ENCODE measurements at regions not wholly inside any gene's neighbourhood (a gene's known extent, or its start where the extent isn't known, plus 50 kb on each side); places are given as distances from the start of the nearest gene placed in this dataset.

- Histone ChIP-seq H3K36me3 (ENCODE audit: control insufficient read depth in 3 of 3, insufficient read depth in 3 of 3, low read length in 3 of 3) (no peaks in the 10 kb centered on the region), H3K4me3 (ENCODE audit: low read length in 3 of 3) (no peak overlapping the region), H3K9me3 (ENCODE audit: control insufficient read depth in 3 of 3, low read length in 3 of 3) (peaks cover 0 to 3% (median 3%) of the 10 kb centered on the region in 3 donors), H3K27me3 (ENCODE audit: control insufficient read depth in 3 of 3, insufficient read depth in 3 of 3, low read length in 3 of 3) (no peaks in the 10 kb centered on the region), H3K4me1 (ENCODE audit: control insufficient read depth in 3 of 3, insufficient read depth in 3 of 3, low read length in 3 of 3) (no peaks in the 10 kb centered on the region), H3K27ac (ENCODE audit: low read depth, low read length) (no peak overlapping the region), H3K9ac (ENCODE audit: low read depth in 1 of 3, low read length in 3 of 3) (no peak overlapping the region)
Observed at GRCh38 chr4:146124023-146124680, 51.4 kb upstream of the LSM6 start.

GRCh38 chr4:146123231-146123630, 52.3 kb upstream of the LSM6 start:
- Histone ChIP-seq H3K27me3 (ENCODE audit: control insufficient read depth in 3 of 3, insufficient read depth in 3 of 3, low read length in 3 of 3) (no peaks in the 10 kb centered on the region), H3K4me1 (ENCODE audit: control insufficient read depth in 3 of 3, insufficient read depth in 3 of 3, low read length in 3 of 3) (no peaks in the 10 kb centered on the region), H3K9me3 (ENCODE audit: control insufficient read depth in 3 of 3, low read length in 3 of 3) (peaks cover 0 to 3% (median 3%) of the 10 kb centered on the region in 3 donors), H3K9ac (ENCODE audit: low read depth in 1 of 3, low read length in 3 of 3) (no peak overlapping the region), H3K4me3 (ENCODE audit: low read length in 3 of 3) (no peak overlapping the region), H3K36me3 (ENCODE audit: control insufficient read depth in 3 of 3, insufficient read depth in 3 of 3, low read length in 3 of 3) (no peaks in the 10 kb centered on the region), H3K27ac (ENCODE audit: low read depth, low read length) (no peak overlapping the region)

- Histone ChIP-seq H3K4me1 (ENCODE audit: control insufficient read depth in 3 of 3, insufficient read depth in 3 of 3, low read length in 3 of 3) (no peaks in the 10 kb centered on the region), H3K27me3 (ENCODE audit: control insufficient read depth in 3 of 3, insufficient read depth in 3 of 3, low read length in 3 of 3) (no peaks in the 10 kb centered on the region), H3K9me3 (ENCODE audit: control insufficient read depth in 3 of 3, low read length in 3 of 3) (peaks cover 0 to 3% (median 3%) of the 10 kb centered on the region in 3 donors), H3K36me3 (ENCODE audit: control insufficient read depth in 3 of 3, insufficient read depth in 3 of 3, low read length in 3 of 3) (no peaks in the 10 kb centered on the region), H3K4me3 (ENCODE audit: low read length in 3 of 3) (no peak overlapping the region), H3K9ac (ENCODE audit: low read depth in 1 of 3, low read length in 3 of 3) (no peak overlapping the region), H3K27ac (ENCODE audit: low read depth, low read length) (no peak overlapping the region)
Observed at GRCh38 chr4:146122398-146122797, 53.1 kb upstream of the LSM6 start.

- no peak overlapping the region for H3K4me3 ChIP-seq (ENCODE audit: low read length in 3 of 3)
- no peak overlapping the region for H3K9ac ChIP-seq (ENCODE audit: low read depth in 1 of 3, low read length in 3 of 3)
- H3K27me3 ChIP-seq (ENCODE audit: control insufficient read depth in 3 of 3, insufficient read depth in 3 of 3, low read length in 3 of 3) = no peaks in the 10 kb centered on the region
- H3K27ac ChIP-seq (ENCODE audit: low read depth, low read length) = no peak overlapping the region
- H3K9me3 ChIP-seq (ENCODE audit: control insufficient read depth in 3 of 3, low read length in 3 of 3) = peaks cover 0 to 3% (median 3%) of the 10 kb centered on the region in 3 donors
- H3K4me1 ChIP-seq (ENCODE audit: control insufficient read depth in 3 of 3, insufficient read depth in 3 of 3, low read length in 3 of 3) = no peaks in the 10 kb centered on the region
- no peaks in the 10 kb centered on the region for H3K36me3 ChIP-seq (ENCODE audit: control insufficient read depth in 3 of 3, insufficient read depth in 3 of 3, low read length in 3 of 3)
Observed at GRCh38 chr4:146121757-146122156, 53.8 kb upstream of the LSM6 start.

- no peaks in the 10 kb centered on the region for H3K27me3 ChIP-seq (ENCODE audit: control insufficient read depth in 3 of 3, insufficient read depth in 3 of 3, low read length in 3 of 3)
- no peaks in the 10 kb centered on the region for H3K4me1 ChIP-seq (ENCODE audit: control insufficient read depth in 3 of 3, insufficient read depth in 3 of 3, low read length in 3 of 3)
- no peaks in the 10 kb centered on the region for H3K36me3 ChIP-seq (ENCODE audit: control insufficient read depth in 3 of 3, insufficient read depth in 3 of 3, low read length in 3 of 3)
- no peaks in the 10 kb centered on the region for H3K9me3 ChIP-seq (ENCODE audit: control insufficient read depth in 3 of 3, low read length in 3 of 3)
- no peak overlapping the region for H3K27ac ChIP-seq (ENCODE audit: low read depth, low read length)
- H3K4me3 ChIP-seq (ENCODE audit: low read length in 3 of 3) = no peak overlapping the region
- no peak overlapping the region for H3K9ac ChIP-seq (ENCODE audit: low read depth in 1 of 3, low read length in 3 of 3)
Observed at GRCh38 chr4:146119845-146120404, 55.6 kb upstream of the LSM6 start.

- Histone ChIP-seq H3K9ac (ENCODE audit: low read depth in 1 of 3, low read length in 3 of 3) (no peak overlapping the region), H3K9me3 (ENCODE audit: control insufficient read depth in 3 of 3, low read length in 3 of 3) (no peaks in the 10 kb centered on the region), H3K4me3 (ENCODE audit: low read length in 3 of 3) (no peak overlapping the region), H3K4me1 (ENCODE audit: control insufficient read depth in 3 of 3, insufficient read depth in 3 of 3, low read length in 3 of 3) (no peaks in the 10 kb centered on the region), H3K27ac (ENCODE audit: low read depth, low read length) (no peak overlapping the region), H3K27me3 (ENCODE audit: control insufficient read depth in 3 of 3, insufficient read depth in 3 of 3, low read length in 3 of 3) (peaks cover 0 to 4% (median 0%) of the 10 kb centered on the region in 3 donors), H3K36me3 (ENCODE audit: control insufficient read depth in 3 of 3, insufficient read depth in 3 of 3, low read length in 3 of 3) (no peaks in the 10 kb centered on the region)
Observed at GRCh38 chr4:146114066-146114465, 61.5 kb upstream of the LSM6 start.

- Histone ChIP-seq H3K9me3 (ENCODE audit: control insufficient read depth in 3 of 3, low read length in 3 of 3) (no peaks in the 10 kb centered on the region), H3K27ac (ENCODE audit: low read depth, low read length) (no peak overlapping the region), H3K27me3 (ENCODE audit: control insufficient read depth in 3 of 3, insufficient read depth in 3 of 3, low read length in 3 of 3) (peaks cover 0 to 4% (median 0%) of the 10 kb centered on the region in 3 donors), H3K4me1 (ENCODE audit: control insufficient read depth in 3 of 3, insufficient read depth in 3 of 3, low read length in 3 of 3) (no peaks in the 10 kb centered on the region), H3K4me3 (ENCODE audit: low read length in 3 of 3) (no peak overlapping the region), H3K36me3 (ENCODE audit: control insufficient read depth in 3 of 3, insufficient read depth in 3 of 3, low read length in 3 of 3) (no peaks in the 10 kb centered on the region), H3K9ac (ENCODE audit: low read depth in 1 of 3, low read length in 3 of 3) (no peak overlapping the region)
Observed at GRCh38 chr4:146113171-146113570, 62.3 kb upstream of the LSM6 start.

- H3K27ac ChIP-seq (ENCODE audit: low read depth, low read length) = no peak overlapping the region
- no peaks in the 10 kb centered on the region for H3K4me1 ChIP-seq (ENCODE audit: control insufficient read depth in 3 of 3, insufficient read depth in 3 of 3, low read length in 3 of 3)
- H3K9me3 ChIP-seq (ENCODE audit: control insufficient read depth in 3 of 3, low read length in 3 of 3) = no peaks in the 10 kb centered on the region
- H3K4me3 ChIP-seq (ENCODE audit: low read length in 3 of 3) = no peak overlapping the region
- H3K36me3 ChIP-seq (ENCODE audit: control insufficient read depth in 3 of 3, insufficient read depth in 3 of 3, low read length in 3 of 3) = no peaks in the 10 kb centered on the region
- peaks cover 0 to 4% (median 0%) of the 10 kb centered on the region in 3 donors for H3K27me3 ChIP-seq (ENCODE audit: control insufficient read depth in 3 of 3, insufficient read depth in 3 of 3, low read length in 3 of 3)
- no peak overlapping the region for H3K9ac ChIP-seq (ENCODE audit: low read depth in 1 of 3, low read length in 3 of 3)
Observed at GRCh38 chr4:146112389-146112788, 63.1 kb upstream of the LSM6 start.

- Histone ChIP-seq H3K36me3 (ENCODE audit: control insufficient read depth in 3 of 3, insufficient read depth in 3 of 3, low read length in 3 of 3) (no peaks in the 10 kb centered on the region), H3K4me3 (ENCODE audit: low read length in 3 of 3) (no peak overlapping the region), H3K4me1 (ENCODE audit: control insufficient read depth in 3 of 3, insufficient read depth in 3 of 3, low read length in 3 of 3) (no peaks in the 10 kb centered on the region), H3K9ac (ENCODE audit: low read depth in 1 of 3, low read length in 3 of 3) (no peak overlapping the region), H3K9me3 (ENCODE audit: control insufficient read depth in 3 of 3, low read length in 3 of 3) (no peaks in the 10 kb centered on the region), H3K27ac (ENCODE audit: low read depth, low read length) (no peak overlapping the region), H3K27me3 (ENCODE audit: control insufficient read depth in 3 of 3, insufficient read depth in 3 of 3, low read length in 3 of 3) (peaks cover 0 to 4% (median 0%) of the 10 kb centered on the region in 3 donors)
Observed at GRCh38 chr4:146110871-146111485, 64.5 kb upstream of the LSM6 start.

GRCh38 chr4:146108756-146109155, 66.8 kb upstream of the LSM6 start:
- Histone ChIP-seq H3K27ac (ENCODE audit: low read depth, low read length) (no peak overlapping the region), H3K4me1 (ENCODE audit: control insufficient read depth in 3 of 3, insufficient read depth in 3 of 3, low read length in 3 of 3) (no peaks in the 10 kb centered on the region), H3K4me3 (ENCODE audit: low read length in 3 of 3) (no peak overlapping the region), H3K9ac (ENCODE audit: low read depth in 1 of 3, low read length in 3 of 3) (no peak overlapping the region), H3K27me3 (ENCODE audit: control insufficient read depth in 3 of 3, insufficient read depth in 3 of 3, low read length in 3 of 3) (peaks cover 0 to 4% (median 0%) of the 10 kb centered on the region in 3 donors), H3K36me3 (ENCODE audit: control insufficient read depth in 3 of 3, insufficient read depth in 3 of 3, low read length in 3 of 3) (no peaks in the 10 kb centered on the region), H3K9me3 (ENCODE audit: control insufficient read depth in 3 of 3, low read length in 3 of 3) (no peaks in the 10 kb centered on the region)

Measured in skeletal muscle tissue (tissue), 3 donors.